BE2C (cell line): ENCODE measurements at regions not wholly inside any gene's neighbourhood (a gene's known extent, or its start where the extent isn't known, plus 50 kb on each side); places are given as distances from the start of the nearest gene placed in this dataset.

Experiments
- DNase-seq: peaks from one replicate; pipeline ENCODE4 v3.0.0-alpha.2; 2020
- H3K27me3 ChIP-seq: fragments of 250-450 bp; sonication (Bioruptor Pico); 2 replicates; pipeline ENCODE4 v1.5.1; 2020; ENCODE audit warnings: mild to moderate bottlenecking
- H3K36me3 ChIP-seq: fragments of 250-450 bp; sonication (Bioruptor Pico); 2 replicates; pipeline ENCODE4 v1.5.1; 2020; ENCODE audit warnings: mild to moderate bottlenecking
- H3K4me1 ChIP-seq: fragments of 250-450 bp; sonication (Bioruptor Pico); 2 replicates; pipeline ENCODE4 v1.5.1; 2020
- H3K4me3 ChIP-seq: 2 replicates; pipeline ENCODE4 v1.5.1; 2011; ENCODE audit warnings: low read depth, low read length
- H3K9me3 ChIP-seq: fragments of 250-450 bp; sonication (Bioruptor Pico); 2 replicates; pipeline ENCODE4 v1.5.1; 2020
- CTCF ChIP-seq: IDR thresholded peaks from 2 replicates; pipeline ENCODE4 v1.5.1; 2012; ENCODE audit warnings: mild to moderate bottlenecking, low read depth, low read length

DNA sequence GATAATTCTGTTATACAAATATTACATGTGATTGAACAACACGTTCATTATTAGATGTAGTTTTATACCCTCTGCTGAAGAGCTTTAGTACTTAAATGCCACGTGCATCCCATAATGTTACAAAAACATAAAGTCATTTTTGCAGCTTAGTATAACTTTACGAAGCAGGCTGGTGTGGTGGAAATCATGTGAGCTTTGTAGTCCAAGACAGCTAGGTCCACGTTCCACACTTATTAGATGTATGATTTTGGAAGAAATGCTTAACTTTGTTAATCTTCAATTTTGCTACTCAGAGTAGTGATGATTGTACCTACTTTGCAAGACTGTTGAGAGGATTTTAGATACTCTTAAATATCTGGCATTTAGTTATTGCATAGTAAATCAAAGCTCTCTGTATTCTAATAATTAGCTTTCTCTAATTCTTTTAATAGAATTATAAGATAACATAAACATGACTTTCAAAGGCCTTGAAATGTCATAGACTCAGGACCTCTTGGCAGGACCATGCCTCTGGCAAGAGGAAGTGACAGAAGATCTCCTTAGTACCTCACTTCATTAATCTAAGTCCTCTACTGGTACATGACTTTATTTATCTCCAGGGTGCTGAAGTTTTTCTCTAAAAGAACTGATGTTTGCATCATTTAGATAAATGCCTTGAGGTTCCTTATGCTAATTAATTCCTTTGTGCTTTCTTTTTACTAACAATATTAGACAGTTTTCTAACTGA, 153.7 kb downstream of the PCDH20 start:
- no peaks in the 10 kb centered on the region for H3K9me3 ChIP-seq
- no peaks in the 10 kb centered on the region for H3K27me3 ChIP-seq
- no peaks in the 10 kb centered on the region for H3K36me3 ChIP-seq
- DNase-seq, result no peak
- no peaks in the 10 kb centered on the region for H3K4me1 ChIP-seq
- no peak for TF ChIP-seq CTCF
- no peak overlapping the region for H3K4me3 ChIP-seq

GRCh38 chr13:61258185-61258584, 157.5 kb downstream of the PCDH20 start:
- Histone ChIP-seq H3K4me3 (no peak overlapping the region), H3K36me3 (no peaks in the 10 kb centered on the region), H3K4me1 (no peaks in the 10 kb centered on the region), H3K9me3 (no peaks in the 10 kb centered on the region), H3K27me3 (no peaks in the 10 kb centered on the region)
- TF ChIP-seq CTCF, result no peak
- DNase-seq, result no peak

GRCh38 chr13:61255040-61255796, 160.4 kb downstream of the PCDH20 start:
- peak; percentile 55 for TF ChIP-seq CTCF
- H3K36me3 ChIP-seq, result no peaks in the 10 kb centered on the region
- no peak overlapping the region for H3K4me3 ChIP-seq
- no peaks in the 10 kb centered on the region for H3K27me3 ChIP-seq
- DNase-seq, result peak; percentile 43
- H3K9me3 ChIP-seq, result no peaks in the 10 kb centered on the region
- H3K4me1 ChIP-seq, result no peaks in the 10 kb centered on the region

GRCh38 chr13:61253105-61253877, 162.4 kb downstream of the PCDH20 start:
- TF ChIP-seq CTCF, result no peak
- no peaks in the 10 kb centered on the region for H3K9me3 ChIP-seq
- no peaks in the 10 kb centered on the region for H3K36me3 ChIP-seq
- H3K27me3 ChIP-seq, result no peaks in the 10 kb centered on the region
- DNase-seq, result no peak
- H3K4me3 ChIP-seq, result no peak overlapping the region
- no peaks in the 10 kb centered on the region for H3K4me1 ChIP-seq

DNA sequence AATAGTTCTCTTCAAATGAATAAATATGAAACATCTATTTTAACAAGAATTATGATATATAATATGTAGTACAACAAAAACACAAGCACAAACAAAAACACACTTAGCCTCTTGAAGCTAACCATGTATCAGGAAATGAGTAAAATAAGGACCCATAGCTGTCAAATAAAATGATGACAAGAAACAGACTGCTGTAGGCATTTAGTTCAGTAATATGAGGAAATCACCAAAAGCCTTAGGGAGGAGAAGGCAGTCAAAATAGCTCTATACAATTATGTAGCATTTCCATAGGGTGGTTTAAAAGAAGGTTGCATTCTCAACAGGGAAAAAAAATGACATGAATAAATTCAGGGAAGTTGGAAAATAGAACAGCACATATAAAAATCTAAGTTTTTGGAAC, 163.4 kb downstream of the PCDH20 start:
- no peaks in the 10 kb centered on the region for H3K4me1 ChIP-seq
- no peaks in the 10 kb centered on the region for H3K9me3 ChIP-seq
- no peak overlapping the region for H3K4me3 ChIP-seq
- no peak for DNase-seq
- no peaks in the 10 kb centered on the region for H3K36me3 ChIP-seq
- H3K27me3 ChIP-seq, result no peaks in the 10 kb centered on the region
- TF ChIP-seq CTCF, result no peak
